H1 (cell line): ENCODE measurements at regions not wholly inside any gene's neighbourhood (a gene's known extent, or its start where the extent isn't known, plus 50 kb on each side); places are given as distances from the start of the nearest gene placed in this dataset.

Experiments used
- CTCF ChIA-PET: fragments of 300-600 bp; sonication (Branson Sonifier 250); formaldehyde crosslinking; loops from one replicate; lab custom pipeline; 2021; ENCODE audit not compliant: partially characterized antibody; lab: Charles Lee
- POLR2A ChIA-PET: fragments of 300-600 bp; sonication (Branson Sonifier 250); formaldehyde crosslinking; loops from one replicate; lab custom pipeline; 2021; ENCODE audit warnings: inconsistent platforms; ENCODE audit not compliant: partially characterized antibody; lab: Charles Lee
- DNase-seq, 2 experiments: peaks; one replicate each; pipeline versions ENCODE4 v3.0.0 to v3.0.0-alpha.2; 2010 to 2022; ENCODE audit warnings: low spot score in 2 of 2, low read depth in 1 of 2, mixed read lengths in 1 of 2
- FAIRE-seq: peaks from 2 replicates; lab custom pipeline; 2011; peaks lifted over from hg19 to GRCh38; lab: Jason Lieb, UNC
- H2AFZ ChIP-seq: 2 replicates; pipeline ENCODE4 v1.8.1; 2012; ENCODE audit warnings: low read length, inconsistent platforms
- H2AK5ac ChIP-seq: 2 replicates; pipeline ENCODE4 v1.6.1; 2013; ENCODE audit warnings: low read depth, low read length
- H2BK120ac ChIP-seq: replicated peaks from 2 replicates; pipeline ENCODE3; 2013; ENCODE audit warnings: low read depth, low read length, inconsistent platforms
- H2BK12ac ChIP-seq: 2 replicates; pipeline ENCODE4 v1.6.1; 2013; ENCODE audit warnings: low read depth, low read length
- H2BK15ac ChIP-seq: 2 replicates; pipeline ENCODE4 v1.6.1; 2013; ENCODE audit warnings: low read length
- H2BK20ac ChIP-seq: 2 replicates; pipeline ENCODE4 v1.6.1; 2013; ENCODE audit warnings: low read length
- H2BK5ac ChIP-seq: 2 replicates; pipeline ENCODE4 v1.6.1; 2013; ENCODE audit warnings: low read depth, low read length
- H3K14ac ChIP-seq: 2 replicates; pipeline ENCODE4 v1.6.1; 2013; ENCODE audit warnings: inconsistent platforms; ENCODE audit not compliant: insufficient read length
- H3K18ac ChIP-seq: 2 replicates; pipeline ENCODE4 v1.6.1; 2013; ENCODE audit warnings: low read length; ENCODE audit errors: extremely low read depth
- H3K23ac ChIP-seq: 2 replicates; pipeline ENCODE4 v1.6.1; 2013; ENCODE audit warnings: inconsistent platforms; ENCODE audit not compliant: insufficient read length
- H3K23me2 ChIP-seq: 2 replicates; pipeline ENCODE4 v1.6.1; 2013; ENCODE audit warnings: low read depth, low read length
- H3K27ac ChIP-seq: 2 replicates; pipeline ENCODE4 v1.6.1; 2011; ENCODE audit warnings: low read depth, low read length, inconsistent platforms
- H3K27me3 ChIP-seq, 4 experiments: replicated peaks in 1 of 4; 1 replicate in 1 of 4; 2 replicates in 3 of 4; pipeline versions ENCODE4 v1.6.1 to v1.8.1; 2011 to 2013; ENCODE audit warnings: low read length in 3 of 4, mild to moderate bottlenecking in 3 of 4, inconsistent platforms in 2 of 4, mixed read lengths in 2 of 4, moderate library complexity in 1 of 4; ENCODE audit not compliant: control insufficient read depth in 3 of 4, insufficient read depth in 3 of 4; ENCODE audit errors: extremely low read depth in 1 of 4
- H3K36me3 ChIP-seq, 4 experiments: 2 replicates each; pipeline versions ENCODE4 v1.6.1 to v1.8.1; 2011 to 2013; ENCODE audit warnings: mild to moderate bottlenecking in 4 of 4, low read length in 3 of 4, moderate library complexity in 2 of 4, control low read depth in 1 of 4, inconsistent platforms in 1 of 4; ENCODE audit not compliant: insufficient read depth in 4 of 4, control insufficient read depth in 2 of 4
- H3K4ac ChIP-seq: replicated peaks from 2 replicates; pipeline ENCODE3; 2013; ENCODE audit warnings: low read length, low read depth, mixed read lengths, inconsistent platforms; ENCODE audit not compliant: insufficient read length
- H3K4me1 ChIP-seq, 4 experiments: replicated peaks in 1 of 4; 1 replicate in 1 of 4; 2 replicates in 3 of 4; pipeline versions ENCODE4 v1.6.1 to v1.8.1; 2011 to 2013; ENCODE audit warnings: low read length in 3 of 4, inconsistent platforms in 2 of 4, mixed read lengths in 1 of 4; ENCODE audit not compliant: insufficient read depth in 4 of 4, control insufficient read depth in 3 of 4
- H3K4me2 ChIP-seq, 2 experiments: 2 replicates each; pipeline versions ENCODE4 v1.6.1 to v1.8.1; 2011 to 2013; ENCODE audit warnings: low read depth in 2 of 2, low read length in 2 of 2, control low read depth in 1 of 2, inconsistent platforms in 1 of 2, mild to moderate bottlenecking in 1 of 2; ENCODE audit not compliant: insufficient read depth in 1 of 2
- H3K4me3 ChIP-seq, 4 experiments: fragments of 200-600, 300-600 bp in 1 of 4; sonication (generic), shearing (Covaris generic), sonication (Bioruptor Twin) in 1 of 4; 2 replicates each; pipeline versions ENCODE4 v1.5.1 to v1.8.1; 2011 to 2016; ENCODE audit warnings: low read length in 4 of 4, low read depth in 3 of 4, control low read depth in 2 of 4, inconsistent platforms in 2 of 4, mild to moderate bottlenecking in 2 of 4, mixed read lengths in 1 of 4, moderate library complexity in 1 of 4; ENCODE audit not compliant: insufficient read depth in 2 of 4; ENCODE audit errors: extremely low read depth in 1 of 4
- H3K56ac ChIP-seq: replicated peaks from 2 replicates; pipeline ENCODE3; 2013; ENCODE audit warnings: low read depth, mild to moderate bottlenecking, mixed read lengths, low read length, inconsistent platforms; ENCODE audit not compliant: insufficient read length
- H3K79me1 ChIP-seq: 2 replicates; pipeline ENCODE4 v1.6.1; 2013; ENCODE audit warnings: low read depth, low read length, control low read depth
- H3K79me2 ChIP-seq, 2 experiments: 2 replicates each; pipeline versions ENCODE4 v1.6.1 to v1.8.1; 2012 to 2013; ENCODE audit warnings: low read length in 2 of 2, mild to moderate bottlenecking in 2 of 2, inconsistent platforms in 1 of 2; ENCODE audit not compliant: insufficient read depth in 2 of 2, control insufficient read depth in 1 of 2
- H3K9ac ChIP-seq, 4 experiments: replicated peaks in 1 of 4; 1 replicate in 1 of 4; 2 replicates in 3 of 4; pipeline versions ENCODE4 v1.6.1 to v1.8.1; 2011 to 2013; ENCODE audit warnings: low read depth in 3 of 4, low read length in 3 of 4, control low read depth in 2 of 4, mild to moderate bottlenecking in 2 of 4, moderate library complexity in 2 of 4, inconsistent platforms in 1 of 4; ENCODE audit errors: extremely low read depth in 1 of 4
- H3K9me3 ChIP-seq, 2 experiments: 2 replicates each; pipeline versions ENCODE4 v1.6.1 to v1.8.1; 2012 to 2013; ENCODE audit warnings: mild to moderate bottlenecking in 2 of 2, moderate library complexity in 2 of 2, control low read depth in 1 of 2, inconsistent platforms in 1 of 2, low read depth in 1 of 2, low read length in 1 of 2, mixed read lengths in 1 of 2; ENCODE audit not compliant: insufficient read depth in 2 of 2
- H4K20me1 ChIP-seq, 2 experiments: replicated peaks in 1 of 2; 2 replicates each; pipeline versions ENCODE3 to v1.8.1; 2011 to 2013; ENCODE audit warnings: inconsistent platforms in 2 of 2, low read length in 2 of 2, mild to moderate bottlenecking in 1 of 2; ENCODE audit not compliant: insufficient read depth in 2 of 2, control insufficient read depth in 1 of 2
- H4K5ac ChIP-seq: 2 replicates; pipeline ENCODE4 v1.6.1; 2013; ENCODE audit warnings: low read length, low read depth, mixed read lengths, inconsistent platforms; ENCODE audit not compliant: insufficient read length
- H4K8ac ChIP-seq: 2 replicates; pipeline ENCODE4 v1.8.0; 2013; ENCODE audit warnings: mild to moderate bottlenecking, moderate library complexity, low read length, inconsistent platforms; ENCODE audit not compliant: insufficient read depth; ENCODE audit errors: extremely low read depth
- H4K91ac ChIP-seq: replicated peaks from 2 replicates; pipeline ENCODE3; 2013; ENCODE audit warnings: low read length, mixed read lengths, inconsistent platforms; ENCODE audit not compliant: insufficient read length
- HDAC2 ChIP-seq, 2 experiments: fragments of 300-600 bp in 1 of 2; sonication (generic) in 1 of 2; IDR thresholded peaks; 2 replicates each; pipeline ENCODE4 v1.6.1; 2011 to 2012; ENCODE audit warnings: low read depth in 2 of 2, low read length in 2 of 2, mild to moderate bottlenecking in 2 of 2, moderate library complexity in 2 of 2, borderline replicate concordance in 1 of 2, inconsistent platforms in 1 of 2
- KDM1A ChIP-seq: fragments of 200-600, 300-600 bp; sonication (generic); IDR thresholded peaks from 2 replicates; pipeline ENCODE4 v1.7.1; 2016; ENCODE audit warnings: mild to moderate bottlenecking, low read length, borderline replicate concordance
- RAD21 ChIP-seq, 2 experiments: IDR thresholded peaks in 1 of 2; conservative IDR thresholded peaks in 1 of 2; 2 replicates each; pipeline ENCODE4 v1.6.1; 2011; ENCODE audit warnings: low read depth in 2 of 2, low read length in 2 of 2, improper control_type of control experiment in 1 of 2, inconsistent platforms in 1 of 2, mild to moderate bottlenecking in 1 of 2, moderate library complexity in 1 of 2
- SAP30 ChIP-seq: fragments of 300-600 bp; sonication (generic); IDR thresholded peaks from 2 replicates; pipeline ENCODE4 v1.7.1; 2012; ENCODE audit warnings: low read length, moderate library complexity, mild to moderate bottlenecking, inconsistent platforms; ENCODE audit not compliant: insufficient read depth, insufficient replicate concordance
- SP1 ChIP-seq: IDR thresholded peaks from 2 replicates; pipeline ENCODE4 v1.6.1; 2011; ENCODE audit warnings: low read depth, low read length
- YY1 ChIP-seq: IDR thresholded peaks from 2 replicates; pipeline ENCODE4 v1.6.1; 2011; ENCODE audit warnings: low read depth, mild to moderate bottlenecking, low read length
- WGBS, 2 experiments: shearing (Covaris generic) in 1 of 2; methylation state at CpG; one replicate each; pipeline versions ENCODE4 v1.1.6 to v1.1.7; 2013 to 2015; ENCODE audit warnings: low lambda C conversion rate in 2 of 2, mixed read lengths in 2 of 2, inconsistent platforms in 1 of 2, low coverage in 1 of 2, missing lambda C conversion rate in 1 of 2; ENCODE audit not compliant: insufficient replicate concordance in 2 of 2, insufficient coverage in 1 of 2, insufficient read length in 1 of 2; ENCODE audit errors: extremely low coverage in 1 of 2, missing lambda C conversion rate in 1 of 2; 5-methylcytosine and 5-hydroxymethylcytosine counted together

- DNase-seq = no peak
- 100% methylated on average over 1 of the region's 1 CpG; no CpG with 5 or more reads in 1 of the 2 experiments for WGBS, 2 experiments
- no peak overlapping the region for H2BK20ac ChIP-seq
- TF ChIP-seq HDAC2 (IDR thresholded peaks at IDR 0.05; ENCODE audit: borderline replicate concordance in 1 of 2, low read depth in 2 of 2, low read length in 2 of 2) (no peak), RAD21 (IDR thresholded peaks at IDR 0.05 in 1 of 2, conservative IDR thresholded peaks at IDR 0.05 in 1 of 2; ENCODE audit: low read depth in 2 of 2, low read length in 2 of 2) (no peak), YY1 (no peak), SAP30 (no peak), KDM1A (no peak), SP1 (no peak)
Observed at GRCh38 chr21:16186742-16187141, 457.0 kb downstream of the USP25 start.

More at GRCh38 chr21:16186742-16187141, 457.0 kb downstream of the USP25 start:
- H4K91ac ChIP-seq = no peak overlapping the region
- no peak overlapping the region for H3K27ac ChIP-seq
- no peaks in the 10 kb centered on the region for H4K20me1 ChIP-seq
- POLR2A ChIA-PET = no interaction called here
- FAIRE-seq = no peak
- no peaks in the 10 kb centered on the region for H3K27me3 ChIP-seq
- H3K23ac ChIP-seq = no peak overlapping the region
- H2BK120ac ChIP-seq = no peak overlapping the region
- no peak overlapping the region for H2BK12ac ChIP-seq
- H2AK5ac ChIP-seq = no peak overlapping the region
- no peak overlapping the region for H3K56ac ChIP-seq
- CTCF ChIA-PET = interaction anchor here (0.9 kb wide), 1 partner anchor 105 kb away, joined by 4 read pairs; no protein-coding TSS in a partner anchor
- no peaks in the 10 kb centered on the region for H3K79me2 ChIP-seq
- H3K4me1 ChIP-seq = no peaks in the 10 kb centered on the region
- no peak overlapping the region for H2BK15ac ChIP-seq
- H3K9ac ChIP-seq = no peak overlapping the region
- H3K36me3 ChIP-seq = no peaks in the 10 kb centered on the region
- H2AFZ ChIP-seq = no peak overlapping the region
- no peak overlapping the region for H3K14ac ChIP-seq
- H3K79me1 ChIP-seq = no peaks in the 10 kb centered on the region
- H4K5ac ChIP-seq = no peak overlapping the region
- H3K4me3 ChIP-seq = no peak overlapping the region
- H3K18ac ChIP-seq = no peak overlapping the region
- no peak overlapping the region for H3K4ac ChIP-seq
- H3K4me2 ChIP-seq = no peak overlapping the region
- no peak overlapping the region for H4K8ac ChIP-seq
- H3K23me2 ChIP-seq = no peaks in the 10 kb centered on the region
- H2BK5ac ChIP-seq = no peak overlapping the region
- H3K9me3 ChIP-seq = no peaks in the 10 kb centered on the region
